SHP77 (cell line): ENCODE measurements at regions not wholly inside any gene's neighbourhood (a gene's known extent, or its start where the extent isn't known, plus 50 kb on each side); places are given as distances from the start of the nearest gene placed in this dataset.
A peak's percentile ranks its signal among the peaks of the same experiment; 100 is the strongest.
"Not testable (repeated sequence)": the region's sequence is repeated elsewhere in the genome, so short reads cannot be mapped to it uniquely, and the experiment has no call there.

Source experiments
- DNase-seq, 2 experiments: peaks; one replicate each; lab custom pipeline; 2025; lab: John Stamatoyannopoulos, UW

- no peak for DNase-seq
Measured at GRCh38 chr3:34109846-34110245, 311.4 kb downstream of the PDCD6IP start.

- DNase-seq = no peak
Measured at GRCh38 chr3:34111361-34111760, 312.9 kb downstream of the PDCD6IP start.

DNA sequence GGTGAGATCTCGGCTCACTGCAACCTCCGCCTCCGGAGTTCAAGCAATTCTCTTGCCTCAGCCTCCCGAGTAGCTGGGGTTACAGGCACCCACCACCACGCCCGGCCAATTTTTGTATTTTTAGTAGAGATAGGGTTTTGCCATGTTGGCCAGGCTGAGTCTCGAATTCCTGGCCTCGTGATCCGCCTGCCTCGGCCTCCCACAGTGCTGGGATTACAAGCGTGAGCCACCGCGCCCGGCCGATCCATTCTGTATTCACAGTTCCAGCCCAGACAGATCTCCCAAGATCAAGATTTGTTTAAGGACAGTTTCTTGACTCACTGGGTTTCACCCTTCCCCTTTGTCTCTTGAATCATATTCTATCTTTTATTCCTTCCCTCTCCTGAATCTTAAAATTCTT is 313.8 kb downstream of the PDCD6IP start:
- DNase-seq = not testable (repeated sequence)

GRCh38 chr3:34131091-34131490 is 332.7 kb downstream of the PDCD6IP start:
- no peak for DNase-seq

- no peak for DNase-seq
Measured at GRCh38 chr3:34132069-34132692, 333.8 kb downstream of the PDCD6IP start.

DNA sequence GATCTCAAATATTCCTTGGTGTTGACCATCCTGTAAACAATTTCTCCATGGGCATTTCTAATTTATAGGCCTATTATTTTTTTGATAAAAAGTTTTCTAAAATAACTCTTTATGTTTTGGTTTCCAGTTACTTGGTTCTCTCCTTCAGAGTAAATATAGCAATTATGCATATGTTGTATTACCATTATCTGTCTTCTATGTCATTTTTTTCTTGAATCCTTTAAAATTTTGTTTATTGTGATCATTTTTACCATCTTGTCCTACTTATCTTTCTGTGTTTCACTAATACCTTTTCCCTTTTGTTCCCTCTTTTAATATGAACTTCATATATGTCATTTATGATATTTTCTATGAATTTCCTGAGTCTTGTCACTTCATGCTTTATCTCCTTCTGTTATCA is 341.1 kb downstream of the PDCD6IP start:
- no peak for DNase-seq

- DNase-seq = no peak
Measured at GRCh38 chr3:34140616-34141015, 342.2 kb downstream of the PDCD6IP start.

DNA sequence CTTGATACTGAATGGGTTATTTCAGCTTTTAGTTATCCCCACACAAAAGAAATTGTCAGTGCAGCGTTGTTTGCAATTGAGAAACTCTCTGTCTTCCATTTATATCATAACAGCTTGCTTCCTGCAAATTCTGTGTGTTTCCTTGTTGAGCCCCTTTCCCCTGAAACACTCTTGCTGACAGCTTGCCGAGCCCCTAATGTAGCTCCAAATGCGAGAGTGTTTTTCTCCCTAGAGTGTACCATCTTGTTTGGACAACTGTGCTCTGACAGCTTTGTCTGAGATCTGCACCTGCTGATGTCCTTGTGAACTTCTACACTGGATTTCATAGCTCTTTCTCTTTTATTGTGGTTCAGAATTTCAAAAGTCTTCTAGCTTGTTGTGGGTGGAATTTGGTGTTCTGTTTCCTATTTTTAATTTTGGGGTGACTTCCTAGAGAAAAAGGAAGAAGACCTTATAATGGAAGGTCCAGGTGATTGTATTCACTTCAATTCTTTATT is 343.5 kb downstream of the PDCD6IP start:
- peak in 1 of 2 experiments; percentile 5 for DNase-seq

- DNase-seq = no peak
Measured at GRCh38 chr3:34145796-34146195, 347.4 kb downstream of the PDCD6IP start.

- no peak for DNase-seq
Measured at GRCh38 chr3:34146596-34146995, 348.2 kb downstream of the PDCD6IP start.

DNA sequence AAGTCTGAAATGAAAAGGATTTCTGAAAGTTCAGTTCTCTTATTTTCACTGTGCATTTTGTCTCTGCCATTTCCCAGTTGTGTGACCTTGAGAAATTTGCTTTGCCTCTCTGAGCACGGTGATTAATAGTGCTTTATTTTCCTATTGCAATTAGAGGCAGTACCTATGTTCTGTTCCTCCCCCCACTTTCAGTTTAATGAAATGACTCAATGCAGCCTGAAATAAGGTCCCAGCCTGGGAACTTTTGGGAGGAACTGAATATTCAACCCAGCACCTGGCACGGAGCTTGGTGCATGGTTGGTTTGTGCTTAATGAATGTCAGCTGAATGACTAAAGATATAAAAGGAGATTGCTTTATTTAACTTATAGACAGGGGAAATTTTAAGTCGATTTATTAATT is 352.6 kb downstream of the PDCD6IP start:
- DNase-seq = no peak

DNA sequence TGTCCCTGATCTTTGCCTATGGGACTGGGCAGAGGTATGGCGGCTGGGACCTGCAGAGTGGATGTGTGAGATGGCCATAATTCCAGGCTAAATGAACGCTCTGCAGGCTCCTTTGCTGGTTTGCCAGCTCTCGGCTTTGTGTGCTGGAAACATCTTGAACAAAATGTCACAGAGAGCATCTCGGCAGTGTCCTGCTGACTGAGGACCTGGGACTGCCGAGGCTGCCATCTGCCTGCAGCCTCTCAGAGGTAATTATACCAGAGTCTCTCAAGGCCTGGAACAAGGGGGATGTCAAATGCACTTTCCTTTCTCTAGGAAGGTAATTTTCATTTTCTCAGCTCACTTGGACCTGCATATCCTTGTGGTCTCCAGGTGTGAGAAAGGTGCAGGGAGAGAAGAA is 354.2 kb downstream of the PDCD6IP start:
- no peak for DNase-seq

DNA sequence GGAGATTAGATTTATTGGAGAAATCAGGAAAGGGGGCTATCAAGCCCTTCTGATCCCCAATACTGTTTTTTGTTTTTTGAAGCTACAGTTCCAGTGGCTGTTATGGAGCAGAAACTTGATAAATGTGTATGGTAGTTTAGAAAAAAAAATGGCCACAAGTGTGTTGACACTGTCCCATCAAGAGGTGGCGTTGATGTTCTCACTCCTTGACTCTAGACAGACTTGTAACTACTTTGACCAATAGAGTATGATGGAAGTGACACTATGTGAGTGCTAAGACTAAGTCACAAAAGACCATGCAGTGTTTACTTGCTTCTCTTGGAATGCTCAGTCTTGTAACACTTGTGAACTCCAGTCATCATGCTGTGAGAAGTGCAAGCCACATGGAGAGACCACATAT is 356.7 kb downstream of the PDCD6IP start:
- DNase-seq = no peak

DNA sequence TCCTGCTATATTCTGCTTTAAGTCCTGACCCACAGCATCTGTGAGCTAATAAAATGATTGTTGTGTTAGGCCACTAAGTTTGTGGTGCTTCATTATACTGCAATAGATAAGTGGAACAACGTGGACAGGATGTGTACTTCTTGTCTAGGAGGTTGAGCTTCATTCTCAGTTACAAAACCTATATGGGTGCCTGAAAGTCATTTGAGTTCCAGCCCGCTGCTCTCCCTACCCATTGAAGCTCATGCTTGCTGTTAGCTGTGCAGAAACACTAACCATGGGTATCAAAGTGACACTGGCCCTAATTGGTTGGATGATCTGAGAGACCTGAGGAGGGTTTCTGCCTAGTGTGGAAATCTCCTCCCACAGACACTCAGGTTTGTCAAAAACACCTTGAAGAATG is 357.2 kb downstream of the PDCD6IP start:
- DNase-seq = no peak

DNA sequence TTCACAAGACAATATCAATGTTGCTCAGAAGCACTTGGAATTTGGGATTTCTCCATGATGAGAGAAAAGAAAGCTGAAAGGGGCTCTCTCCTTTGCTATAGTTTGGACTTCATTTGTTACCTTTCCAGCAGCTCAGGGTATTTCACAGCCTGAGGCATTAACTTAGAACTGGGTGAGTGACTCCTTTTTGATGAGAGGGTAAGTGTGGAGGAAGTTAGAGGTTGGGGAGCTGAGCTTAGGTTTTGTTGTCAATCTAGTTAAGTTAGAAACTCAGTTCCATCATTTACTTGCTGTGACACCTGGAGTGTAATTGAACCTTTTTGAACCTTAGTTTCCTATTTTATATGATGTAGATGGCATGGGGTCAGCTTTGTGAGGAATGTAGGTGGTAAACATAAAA is 359.1 kb downstream of the PDCD6IP start:
- DNase-seq = no peak

GRCh38 chr3:34159613-34160420 is 361.4 kb downstream of the PDCD6IP start:
- no peak for DNase-seq

DNA sequence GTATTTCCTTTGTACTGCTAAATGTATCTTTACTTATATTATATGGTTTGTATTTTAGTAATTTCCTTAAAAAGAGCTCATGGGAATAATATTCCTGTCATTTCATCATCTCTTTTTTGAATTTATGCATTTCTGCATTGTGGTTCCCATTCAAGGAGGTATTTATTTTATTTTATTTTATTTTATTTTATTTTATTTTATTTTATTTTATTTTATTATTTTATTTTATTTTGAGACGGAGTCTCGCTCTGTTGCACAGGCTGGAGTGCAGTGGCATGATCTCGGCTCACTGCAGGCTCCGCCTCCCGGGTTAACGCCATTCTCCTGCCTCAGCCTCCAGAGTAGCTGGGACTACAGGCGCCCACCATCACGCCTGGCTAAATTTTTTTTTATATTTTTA is 371.2 kb downstream of the PDCD6IP start:
- DNase-seq = not testable (repeated sequence)

DNA sequence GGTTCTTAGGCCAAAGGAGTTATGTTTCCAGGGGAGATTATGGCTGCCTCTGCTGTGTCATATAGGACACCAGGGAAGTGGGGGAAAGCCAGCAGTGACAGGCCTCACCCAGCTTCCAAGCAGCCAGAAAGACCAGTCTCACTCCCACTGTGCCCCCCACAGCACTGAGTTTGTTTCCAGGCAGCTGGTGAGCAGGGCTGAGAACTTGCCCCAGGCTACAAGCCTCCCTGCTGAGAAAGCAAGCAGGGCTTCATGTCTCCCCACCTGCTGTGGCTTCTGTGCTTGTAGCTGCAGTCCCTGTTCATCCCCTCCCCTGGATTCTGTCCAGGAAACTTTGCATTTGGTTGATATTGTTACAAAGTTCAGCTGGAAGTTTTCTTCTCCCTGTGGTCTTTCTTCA is 376.3 kb downstream of the PDCD6IP start:
- no peak for DNase-seq

GRCh38 chr3:34175636-34176176 is 377.3 kb downstream of the PDCD6IP start:
- DNase-seq = peak in 1 of 2 experiments; percentile 7

- no peak for DNase-seq
Measured at GRCh38 chr3:34176723-34177122, 378.3 kb downstream of the PDCD6IP start.

DNA sequence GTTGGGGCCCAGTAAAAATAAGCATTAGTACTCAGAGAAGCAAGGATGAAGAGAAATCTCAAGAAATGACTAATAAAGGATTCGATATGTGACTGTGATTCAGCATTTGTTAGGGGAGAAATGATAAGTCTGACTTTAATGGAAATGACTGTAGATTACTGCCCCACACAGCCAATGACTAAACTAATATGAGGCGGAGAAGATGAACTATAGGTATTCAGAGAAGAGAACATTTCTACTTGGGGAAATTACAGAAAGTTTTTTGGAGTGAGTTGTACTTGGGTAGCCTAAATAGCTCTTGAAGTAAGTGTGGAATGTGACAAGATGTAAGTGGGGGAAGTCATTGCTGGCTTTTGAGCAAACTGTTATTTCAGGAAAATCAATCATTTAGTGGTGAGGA is 380.0 kb downstream of the PDCD6IP start:
- no peak for DNase-seq

GRCh38 chr3:34179716-34180115 is 381.3 kb downstream of the PDCD6IP start:
- DNase-seq = no peak

DNA sequence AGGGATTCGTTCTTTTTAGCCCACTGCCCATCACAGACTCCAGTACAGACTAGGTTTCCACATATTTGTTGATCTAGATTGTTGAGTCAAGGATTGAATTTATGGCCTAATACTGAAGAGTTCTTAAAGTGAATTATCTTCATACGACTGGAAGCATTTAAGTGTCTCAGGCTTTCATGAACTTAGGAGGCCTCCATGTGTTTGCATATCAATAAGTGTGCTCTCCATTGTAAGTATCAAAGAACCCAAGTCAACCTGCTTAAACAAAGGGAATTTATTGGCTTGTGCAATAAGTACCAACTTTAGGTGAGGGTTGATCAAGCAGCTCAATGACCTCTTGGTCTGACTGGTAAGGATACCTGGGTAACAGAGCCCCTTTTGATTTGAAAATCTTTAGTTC is 382.1 kb downstream of the PDCD6IP start:
- no peak for DNase-seq
